OCI-LY3 (cell line): ENCODE measurements at regions not wholly inside any gene's neighbourhood (a gene's known extent, or its start where the extent isn't known, plus 50 kb on each side); places are given as distances from the start of the nearest gene placed in this dataset.

Experiments used
- EZH2phosphoT487 ChIP-seq: fragments of 200-600 bp; shearing (Covaris generic); IDR thresholded peaks from 2 replicates; pipeline ENCODE4 v1.6.1; 2018; ENCODE audit warnings: antibody characterized with exemption, mixed run types, low read depth
- TF ChIP-seq, protein P1 (sequence below): fragments of 200-600, 300-600 bp; sonication (generic); IDR thresholded peaks from 2 replicates; pipeline ENCODE4 v1.5.1; 2014; ENCODE audit warnings: antibody characterized with exemption, low read length, low read depth

DNA sequence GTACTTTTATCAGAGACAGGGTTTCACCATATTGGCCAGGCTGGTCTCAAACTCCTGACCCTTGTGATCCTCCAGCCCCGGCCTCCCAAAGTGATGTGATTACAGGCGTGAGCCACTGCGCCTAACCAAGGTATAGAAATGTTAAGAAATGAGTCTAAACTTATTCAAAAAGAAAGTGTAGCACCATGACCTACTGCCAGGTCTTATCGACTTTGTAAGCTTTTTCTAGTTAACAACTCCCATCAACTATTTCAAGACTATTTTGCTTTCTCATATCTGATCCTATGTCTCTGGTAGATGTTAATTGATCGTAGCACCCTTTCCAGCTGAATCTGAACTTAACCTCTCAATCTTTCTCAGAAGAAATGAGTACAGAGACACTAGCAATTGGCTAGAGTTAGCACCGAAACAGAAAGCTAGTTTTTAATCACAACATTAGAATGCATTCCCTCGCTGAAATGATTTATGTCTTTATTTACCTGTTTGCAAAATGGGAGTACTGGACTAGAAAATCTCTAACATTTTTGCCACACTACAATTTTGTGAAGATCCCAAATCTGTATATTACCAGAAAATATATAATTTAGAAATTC is 114.0 kb upstream of the HGF start:
- TF ChIP-seq, protein P1, sequence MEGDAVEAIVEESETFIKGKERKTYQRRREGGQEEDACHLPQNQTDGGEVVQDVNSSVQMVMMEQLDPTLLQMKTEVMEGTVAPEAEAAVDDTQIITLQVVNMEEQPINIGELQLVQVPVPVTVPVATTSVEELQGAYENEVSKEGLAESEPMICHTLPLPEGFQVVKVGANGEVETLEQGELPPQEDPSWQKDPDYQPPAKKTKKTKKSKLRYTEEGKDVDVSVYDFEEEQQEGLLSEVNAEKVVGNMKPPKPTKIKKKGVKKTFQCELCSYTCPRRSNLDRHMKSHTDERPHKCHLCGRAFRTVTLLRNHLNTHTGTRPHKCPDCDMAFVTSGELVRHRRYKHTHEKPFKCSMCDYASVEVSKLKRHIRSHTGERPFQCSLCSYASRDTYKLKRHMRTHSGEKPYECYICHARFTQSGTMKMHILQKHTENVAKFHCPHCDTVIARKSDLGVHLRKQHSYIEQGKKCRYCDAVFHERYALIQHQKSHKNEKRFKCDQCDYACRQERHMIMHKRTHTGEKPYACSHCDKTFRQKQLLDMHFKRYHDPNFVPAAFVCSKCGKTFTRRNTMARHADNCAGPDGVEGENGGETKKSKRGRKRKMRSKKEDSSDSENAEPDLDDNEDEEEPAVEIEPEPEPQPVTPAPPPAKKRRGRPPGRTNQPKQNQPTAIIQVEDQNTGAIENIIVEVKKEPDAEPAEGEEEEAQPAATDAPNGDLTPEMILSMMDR, result no peak
- TF ChIP-seq EZH2phosphoT487, result no peak
